IPS-20b (cell line): ENCODE measurements at regions not wholly inside any gene's neighbourhood (a gene's known extent, or its start where the extent isn't known, plus 50 kb on each side); places are given as distances from the start of the nearest gene placed in this dataset.

Source experiments
- H3K27ac ChIP-seq: one replicate; pipeline ENCODE4 v1.5.1; 2013; ENCODE audit warnings: low read length
- H3K27me3 ChIP-seq: 2 replicates; pipeline ENCODE4 v1.6.1; 2013; ENCODE audit warnings: mild to moderate bottlenecking, low read length, inconsistent platforms; ENCODE audit not compliant: insufficient read depth
- H3K36me3 ChIP-seq: 2 replicates; pipeline ENCODE4 v1.6.1; 2013; ENCODE audit warnings: low read depth, mild to moderate bottlenecking, inconsistent platforms, low read length, moderate library complexity; ENCODE audit not compliant: insufficient read depth
- H3K4me1 ChIP-seq: 2 replicates; pipeline ENCODE4 v1.6.1; 2013; ENCODE audit warnings: mild to moderate bottlenecking, control low read depth, inconsistent platforms, low read length, moderate library complexity; ENCODE audit not compliant: insufficient read depth
- H3K4me3 ChIP-seq: 2 replicates; pipeline ENCODE4 v1.5.1; 2013; ENCODE audit warnings: mild to moderate bottlenecking, low read length, inconsistent platforms
- H3K9ac ChIP-seq: 2 replicates; pipeline ENCODE4 v1.6.1; 2013; ENCODE audit warnings: low read depth, mild to moderate bottlenecking, inconsistent platforms, low read length, moderate library complexity
- H3K9me3 ChIP-seq: 2 replicates; pipeline ENCODE4 v1.6.1; 2013; ENCODE audit warnings: mild to moderate bottlenecking, low read depth, low read length, inconsistent platforms; ENCODE audit not compliant: insufficient read depth

- Histone ChIP-seq H3K4me3 (no peak overlapping the region), H3K36me3 (no peaks in the 10 kb centered on the region), H3K9ac (no peak overlapping the region), H3K4me1 (peaks cover 14% of the 10 kb centered on the region; the same call in 1 of the 2 replicates), H3K27me3 (no peaks in the 10 kb centered on the region), H3K9me3 (no peaks in the 10 kb centered on the region), H3K27ac (no peak overlapping the region)
Observed at GRCh38 chr4:20589436-20589835, 110.8 kb upstream of the PACRGL start.

GRCh38 chr4:20590849-20591248 lies 109.4 kb upstream of the PACRGL start:
- Histone ChIP-seq H3K27ac (no peak overlapping the region), H3K9me3 (no peaks in the 10 kb centered on the region), H3K9ac (no peak overlapping the region), H3K4me3 (no peak overlapping the region), H3K36me3 (no peaks in the 10 kb centered on the region), H3K4me1 (peaks cover 14% of the 10 kb centered on the region; the same call in 1 of the 2 replicates), H3K27me3 (no peaks in the 10 kb centered on the region)

- no peak overlapping the region for H3K9ac ChIP-seq
- H3K9me3 ChIP-seq, result no peaks in the 10 kb centered on the region
- peaks cover 14% of the 10 kb centered on the region; the same call in 1 of the 2 replicates for H3K4me1 ChIP-seq
- H3K27me3 ChIP-seq, result no peaks in the 10 kb centered on the region
- no peak overlapping the region for H3K27ac ChIP-seq
- no peak overlapping the region for H3K4me3 ChIP-seq
- no peaks in the 10 kb centered on the region for H3K36me3 ChIP-seq
Observed at GRCh38 chr4:20591571-20591970, 108.7 kb upstream of the PACRGL start.

- peaks cover 14% of the 10 kb centered on the region; the same call in 1 of the 2 replicates for H3K4me1 ChIP-seq
- H3K4me3 ChIP-seq, result no peak overlapping the region
- no peaks in the 10 kb centered on the region for H3K27me3 ChIP-seq
- H3K9ac ChIP-seq, result no peak overlapping the region
- no peak overlapping the region for H3K27ac ChIP-seq
- H3K9me3 ChIP-seq, result no peaks in the 10 kb centered on the region
- H3K36me3 ChIP-seq, result no peaks in the 10 kb centered on the region
Observed at GRCh38 chr4:20592013-20592412, 108.2 kb upstream of the PACRGL start.

GRCh38 chr4:20592663-20593062 lies 107.6 kb upstream of the PACRGL start:
- Histone ChIP-seq H3K9ac (no peak overlapping the region), H3K36me3 (no peaks in the 10 kb centered on the region), H3K4me1 (peaks cover 14% of the 10 kb centered on the region; the same call in 1 of the 2 replicates), H3K4me3 (no peak overlapping the region), H3K27me3 (no peaks in the 10 kb centered on the region), H3K9me3 (no peaks in the 10 kb centered on the region), H3K27ac (no peak overlapping the region)

- Histone ChIP-seq H3K36me3 (no peaks in the 10 kb centered on the region), H3K4me3 (no peak overlapping the region), H3K9me3 (no peaks in the 10 kb centered on the region), H3K27ac (no peak overlapping the region), H3K9ac (no peak overlapping the region), H3K27me3 (no peaks in the 10 kb centered on the region), H3K4me1 (no peaks in the 10 kb centered on the region)
Observed at GRCh38 chr4:20598626-20599025, 101.6 kb upstream of the PACRGL start.

- Histone ChIP-seq H3K9me3 (no peaks in the 10 kb centered on the region), H3K27ac (no peak overlapping the region), H3K4me3 (no peak overlapping the region), H3K9ac (no peak overlapping the region), H3K36me3 (no peaks in the 10 kb centered on the region), H3K27me3 (no peaks in the 10 kb centered on the region), H3K4me1 (no peaks in the 10 kb centered on the region)
Observed at GRCh38 chr4:20603671-20604313, 96.5 kb upstream of the PACRGL start.

GRCh38 chr4:20612313-20612712 lies 87.9 kb upstream of the PACRGL start:
- Histone ChIP-seq H3K4me1 (no peaks in the 10 kb centered on the region), H3K27me3 (no peaks in the 10 kb centered on the region), H3K9me3 (no peaks in the 10 kb centered on the region), H3K36me3 (no peaks in the 10 kb centered on the region), H3K27ac (no peak overlapping the region), H3K9ac (no peak overlapping the region), H3K4me3 (no peak overlapping the region)

- Histone ChIP-seq H3K4me1 (peaks cover 4% of the 10 kb centered on the region; the same call in 1 of the 2 replicates), H3K9me3 (no peaks in the 10 kb centered on the region), H3K27ac (no peak overlapping the region), H3K9ac (no peak overlapping the region), H3K36me3 (no peaks in the 10 kb centered on the region), H3K27me3 (no peaks in the 10 kb centered on the region), H3K4me3 (no peak overlapping the region)
Observed at GRCh38 chr4:20614816-20615215, 85.4 kb upstream of the PACRGL start.

- no peaks in the 10 kb centered on the region for H3K27me3 ChIP-seq
- H3K36me3 ChIP-seq, result no peaks in the 10 kb centered on the region
- H3K9ac ChIP-seq, result no peak overlapping the region
- H3K27ac ChIP-seq, result no peak overlapping the region
- H3K9me3 ChIP-seq, result no peaks in the 10 kb centered on the region
- no peak overlapping the region for H3K4me3 ChIP-seq
- H3K4me1 ChIP-seq, result peaks cover 8% of the 10 kb centered on the region; the same call in 1 of the 2 replicates
Observed at GRCh38 chr4:20615486-20616260, 84.6 kb upstream of the PACRGL start.

- Histone ChIP-seq H3K27me3 (no peaks in the 10 kb centered on the region), H3K27ac (no peak overlapping the region), H3K4me3 (no peak overlapping the region), H3K9ac (no peak overlapping the region), H3K36me3 (no peaks in the 10 kb centered on the region), H3K9me3 (no peaks in the 10 kb centered on the region), H3K4me1 (peaks cover 8% of the 10 kb centered on the region; the same call in 1 of the 2 replicates)
Observed at GRCh38 chr4:20616313-20616712, 83.9 kb upstream of the PACRGL start.

- H3K27me3 ChIP-seq, result no peaks in the 10 kb centered on the region
- no peak overlapping the region for H3K27ac ChIP-seq
- peaks cover 9% of the 10 kb centered on the region; the same call in 1 of the 2 replicates for H3K4me1 ChIP-seq
- H3K9ac ChIP-seq, result no peak overlapping the region
- H3K9me3 ChIP-seq, result no peaks in the 10 kb centered on the region
- H3K4me3 ChIP-seq, result no peak overlapping the region
- no peaks in the 10 kb centered on the region for H3K36me3 ChIP-seq
Observed at GRCh38 chr4:20616848-20617247, 83.4 kb upstream of the PACRGL start.
